ENCODE measurements at regions not wholly inside any gene's neighbourhood (a gene's known extent, or its start where the extent isn't known, plus 50 kb on each side); places are given as distances from the start of the nearest gene placed in this dataset.

DNA sequence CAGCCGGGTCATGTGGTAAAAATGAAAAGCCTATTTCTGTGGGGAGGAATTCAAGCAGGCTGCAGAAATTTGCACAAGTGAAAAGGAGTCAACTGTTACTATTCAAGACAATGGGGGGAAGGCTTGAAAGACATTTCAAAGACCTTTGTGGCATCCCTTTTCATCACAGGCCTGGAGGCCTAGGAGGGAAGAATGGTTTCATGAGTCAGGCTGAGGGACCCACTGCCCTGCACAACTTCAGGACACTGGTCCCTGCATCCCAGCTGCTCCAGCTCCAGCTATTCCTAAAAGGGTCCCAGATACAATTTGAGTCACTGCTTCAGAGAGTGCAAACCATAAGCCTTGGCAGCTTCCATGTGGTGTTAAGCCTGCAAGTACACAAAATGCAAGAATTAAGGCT lies 85.3 kb upstream of the POU3F4 start:
- TF ChIP-seq POLR2AphosphoS5 (IDR thresholded peaks at IDR 0.05), result no peak
- TF ChIP-seq, protein P1, sequence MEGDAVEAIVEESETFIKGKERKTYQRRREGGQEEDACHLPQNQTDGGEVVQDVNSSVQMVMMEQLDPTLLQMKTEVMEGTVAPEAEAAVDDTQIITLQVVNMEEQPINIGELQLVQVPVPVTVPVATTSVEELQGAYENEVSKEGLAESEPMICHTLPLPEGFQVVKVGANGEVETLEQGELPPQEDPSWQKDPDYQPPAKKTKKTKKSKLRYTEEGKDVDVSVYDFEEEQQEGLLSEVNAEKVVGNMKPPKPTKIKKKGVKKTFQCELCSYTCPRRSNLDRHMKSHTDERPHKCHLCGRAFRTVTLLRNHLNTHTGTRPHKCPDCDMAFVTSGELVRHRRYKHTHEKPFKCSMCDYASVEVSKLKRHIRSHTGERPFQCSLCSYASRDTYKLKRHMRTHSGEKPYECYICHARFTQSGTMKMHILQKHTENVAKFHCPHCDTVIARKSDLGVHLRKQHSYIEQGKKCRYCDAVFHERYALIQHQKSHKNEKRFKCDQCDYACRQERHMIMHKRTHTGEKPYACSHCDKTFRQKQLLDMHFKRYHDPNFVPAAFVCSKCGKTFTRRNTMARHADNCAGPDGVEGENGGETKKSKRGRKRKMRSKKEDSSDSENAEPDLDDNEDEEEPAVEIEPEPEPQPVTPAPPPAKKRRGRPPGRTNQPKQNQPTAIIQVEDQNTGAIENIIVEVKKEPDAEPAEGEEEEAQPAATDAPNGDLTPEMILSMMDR (IDR thresholded peaks at IDR 0.05), result no peak
- no peak for TF ChIP-seq POLR2A (IDR thresholded peaks at IDR 0.05)
